Neural cell (in vitro differentiated cells): ENCODE measurements at regions not wholly inside any gene's neighbourhood (a gene's known extent, or its start where the extent isn't known, plus 50 kb on each side); places are given as distances from the start of the nearest gene placed in this dataset.
A peak's percentile ranks its signal among the peaks of the same experiment; 100 is the strongest.

ENCODE experiments used
- H2AFZ ChIP-seq: fragments of 200-600, 300-800 bp; sonication (generic), shearing (Covaris generic); 2 replicates; pipeline ENCODE4 v1.6.0; 2014; ENCODE audit warnings: low read depth, mild to moderate bottlenecking, antibody characterized with exemption, low read length, moderate library complexity
- H3F3A ChIP-seq: fragments of 200-600 bp; shearing (Covaris generic); 2 replicates; pipeline ENCODE4 v1.6.1; 2016; ENCODE audit warnings: mild to moderate bottlenecking, moderate library complexity, mixed read lengths, antibody characterized with exemption, low read length; ENCODE audit not compliant: insufficient read depth, poor library complexity, severe bottlenecking
- H3K27ac ChIP-seq: fragments of 200-600, 300-800 bp; sonication (generic), shearing (Covaris generic); 2 replicates; pipeline ENCODE4 v1.5.1; 2014; ENCODE audit warnings: mild to moderate bottlenecking, low read length, moderate library complexity
- H3K27me3 ChIP-seq: fragments of 300-800, 200-600 bp; sonication (generic), shearing (Covaris generic); 2 replicates; pipeline ENCODE4 v1.6.0; 2014; ENCODE audit warnings: mild to moderate bottlenecking, low read depth, low read length, moderate library complexity; ENCODE audit not compliant: insufficient read depth
- H3K36me3 ChIP-seq: fragments of 300-800, 200-600 bp; sonication (generic), shearing (Covaris generic); 2 replicates; pipeline ENCODE4 v1.5.1; 2014; ENCODE audit warnings: mild to moderate bottlenecking, antibody characterized with exemption, low read length, moderate library complexity; ENCODE audit not compliant: insufficient read depth
- H3K4me2 ChIP-seq: fragments of 300-800, 200-600 bp; sonication (generic), shearing (Covaris generic); 2 replicates; pipeline ENCODE4 v1.6.0; 2014; ENCODE audit warnings: mild to moderate bottlenecking, low read length
- H3K4me3 ChIP-seq: fragments of 300-800, 200-600 bp; sonication (generic), shearing (Covaris generic); 2 replicates; pipeline ENCODE4 v1.5.1; 2014; ENCODE audit warnings: mild to moderate bottlenecking, low read length, moderate library complexity
- H3K79me2 ChIP-seq: fragments of 200-600 bp; shearing (Covaris generic); replicated peaks from 2 replicates; pipeline ENCODE4 v1.6.0; 2014; ENCODE audit warnings: mild to moderate bottlenecking, low read length, moderate library complexity; ENCODE audit not compliant: insufficient read depth
- H3K9ac ChIP-seq: fragments of 300-800, 200-600 bp; sonication (generic), shearing (Covaris generic); 2 replicates; pipeline ENCODE4 v1.6.1; 2016; ENCODE audit warnings: mild to moderate bottlenecking, low read length, mixed read lengths
- H3K9me2 ChIP-seq: fragments of 200-600 bp; shearing (Covaris generic); 2 replicates; pipeline ENCODE4 v1.6.1; 2016; ENCODE audit warnings: mild to moderate bottlenecking, low read length, mixed read lengths; ENCODE audit not compliant: insufficient read depth
- H3K9me3 ChIP-seq: fragments of 200-600, 300-800 bp; sonication (generic), shearing (Covaris generic); 2 replicates; pipeline ENCODE4 v1.6.1; 2016; ENCODE audit warnings: mild to moderate bottlenecking, mixed run types, low read length, moderate library complexity, mixed read lengths
- H4K20me1 ChIP-seq: fragments of 200-600 bp; shearing (Covaris generic); 2 replicates; pipeline ENCODE4 v1.6.1; 2016; ENCODE audit warnings: mild to moderate bottlenecking, mixed run types; ENCODE audit not compliant: insufficient read depth
- CTCF ChIP-seq: fragments of 450-650 bp; IDR thresholded peaks from 2 replicates; pipeline ENCODE4 v1.5.1; 2014; ENCODE audit warnings: antibody characterized with exemption, mild to moderate bottlenecking, moderate library complexity; ENCODE audit not compliant: poor library complexity, severe bottlenecking
- EP300 ChIP-seq: fragments of 450-650 bp; conservative IDR thresholded peaks from 2 replicates; pipeline ENCODE4 v1.6.1; 2014; ENCODE audit warnings: antibody characterized with exemption, mild to moderate bottlenecking, moderate library complexity; ENCODE audit not compliant: poor library complexity, severe bottlenecking
- EZH2 ChIP-seq: fragments of 200-600, 300-800 bp; shearing (Covaris generic), sonication (generic); IDR thresholded peaks from 2 replicates; pipeline ENCODE4 v1.6.1; 2014; ENCODE audit warnings: antibody characterized with exemption, low read length, borderline replicate concordance, mild to moderate bottlenecking; ENCODE audit not compliant: insufficient read depth, poor library complexity, severe bottlenecking
- POLR2AphosphoS5 ChIP-seq: IDR thresholded peaks from 2 replicates; pipeline ENCODE4 v1.6.1; 2012
- RAD21 ChIP-seq: fragments of 450-650 bp; conservative IDR thresholded peaks from 2 replicates; pipeline ENCODE4 v1.6.1; 2014; ENCODE audit warnings: antibody characterized with exemption, mild to moderate bottlenecking, moderate library complexity
- REST ChIP-seq: IDR thresholded peaks from 2 replicates; pipeline ENCODE4 v1.6.1; 2012; ENCODE audit warnings: borderline replicate concordance
- SMC3 ChIP-seq: fragments of 450-650 bp; conservative IDR thresholded peaks from 2 replicates; pipeline ENCODE4 v1.6.1; 2014; ENCODE audit warnings: antibody characterized with exemption, mild to moderate bottlenecking, moderate library complexity; ENCODE audit not compliant: poor library complexity
- TAF1 ChIP-seq: IDR thresholded peaks from 2 replicates; pipeline ENCODE4 v1.6.1; 2012; ENCODE audit warnings: low read depth

DNA sequence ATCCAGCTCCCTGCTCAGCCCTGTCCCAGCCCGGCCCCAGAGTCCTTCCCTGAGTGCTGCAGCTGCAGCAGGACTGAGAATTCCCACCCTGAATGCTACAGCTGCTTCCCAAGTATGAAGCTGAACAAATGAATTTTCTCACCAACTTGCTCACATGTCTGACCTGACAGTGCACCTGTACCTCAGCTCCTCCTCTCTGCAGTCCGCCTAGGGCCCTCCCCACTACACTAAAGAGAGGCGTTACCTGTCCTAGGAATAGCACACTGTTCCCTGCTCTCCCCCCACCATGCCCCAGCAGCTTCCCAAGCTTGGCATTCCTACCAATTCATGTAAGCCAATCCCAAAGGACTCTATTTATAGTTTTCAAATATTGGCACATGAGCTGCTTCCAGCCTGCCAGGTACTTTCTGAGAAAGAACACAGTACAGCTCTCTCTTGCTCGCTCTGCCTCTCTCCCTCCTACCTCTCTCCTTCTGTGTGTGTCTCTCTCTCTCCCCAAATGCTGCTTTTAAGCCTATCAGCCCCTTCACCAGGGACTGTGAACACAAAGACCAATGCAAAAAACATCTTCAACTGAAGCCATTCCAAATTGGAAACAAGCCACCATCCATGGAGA lies 400.1 kb downstream of the TNS3 start:
- Histone ChIP-seq H3K4me2 (no peak overlapping the region), H3K79me2 (no peaks in the 10 kb centered on the region), H3K36me3 (no peaks in the 10 kb centered on the region), H3K27me3 (no peaks in the 10 kb centered on the region), H3K9ac (no peak overlapping the region), H3K9me3 (no peaks in the 10 kb centered on the region), H3K9me2 (no peaks in the 10 kb centered on the region), H3K4me3 (no peak overlapping the region), H3K27ac (no peak overlapping the region), H3F3A (no peaks in the 10 kb centered on the region), H2AFZ (no peak overlapping the region), H4K20me1 (no peaks in the 10 kb centered on the region)
- TF ChIP-seq REST (no peak), POLR2AphosphoS5 (no peak), EZH2 (no peak), EP300 (no peak), TAF1 (no peak)

DNA sequence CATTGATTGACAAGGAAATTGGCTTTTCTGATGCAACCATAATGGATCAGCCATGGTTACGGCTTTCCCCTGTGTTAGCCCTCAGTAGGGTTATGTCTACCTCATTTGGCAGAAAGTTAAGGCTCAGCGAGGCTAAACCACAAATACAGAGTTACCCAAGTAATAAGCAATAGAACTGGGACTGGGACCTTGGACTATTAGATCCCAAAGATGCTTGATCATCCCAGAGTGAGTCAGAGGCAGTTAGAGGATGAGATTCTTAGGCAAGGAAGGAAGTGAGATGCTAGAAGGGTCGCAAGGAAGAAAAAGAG lies 401.4 kb downstream of the TNS3 start:
- no peaks in the 10 kb centered on the region for H4K20me1 ChIP-seq
- TF ChIP-seq EP300 (no peak), RAD21 (no peak), SMC3 (peak; percentile 35), TAF1 (no peak), POLR2AphosphoS5 (no peak)
- H3F3A ChIP-seq, result no peaks in the 10 kb centered on the region
- no peak overlapping the region for H3K4me2 ChIP-seq
- H3K9ac ChIP-seq, result no peak overlapping the region
- H3K36me3 ChIP-seq, result no peaks in the 10 kb centered on the region
- H3K9me2 ChIP-seq, result no peaks in the 10 kb centered on the region
- H3K79me2 ChIP-seq, result no peaks in the 10 kb centered on the region
- no peak overlapping the region for H2AFZ ChIP-seq
- H3K4me3 ChIP-seq, result no peak overlapping the region
- no peak overlapping the region for H3K27ac ChIP-seq
- H3K27me3 ChIP-seq, result no peaks in the 10 kb centered on the region
- H3K9me3 ChIP-seq, result no peaks in the 10 kb centered on the region

GRCh38 chr7:47179812-47180515 lies 401.9 kb downstream of the TNS3 start:
- no peak overlapping the region for H3K27ac ChIP-seq

More at GRCh38 chr7:47179812-47180515, 401.9 kb downstream of the TNS3 start:
- Histone ChIP-seq H3K9ac (no peak overlapping the region), H3K9me2 (no peaks in the 10 kb centered on the region), H3K4me3 (no peak overlapping the region), H4K20me1 (no peaks in the 10 kb centered on the region), H3K9me3 (no peaks in the 10 kb centered on the region), H3K4me2 (no peak overlapping the region), H3K79me2 (no peaks in the 10 kb centered on the region), H2AFZ (no peak overlapping the region), H3K27me3 (no peaks in the 10 kb centered on the region), H3F3A (no peaks in the 10 kb centered on the region), H3K36me3 (no peaks in the 10 kb centered on the region)
- TF ChIP-seq CTCF (peak; percentile 91), EZH2 (no peak), RAD21 (peak; percentile 93), SMC3 (peak; percentile 93), EP300 (no peak), TAF1 (no peak)
